H1 (cell line): ENCODE measurements at regions not wholly inside any gene's neighbourhood (a gene's known extent, or its start where the extent isn't known, plus 50 kb on each side); places are given as distances from the start of the nearest gene placed in this dataset.

Experiments used
- CTCF ChIA-PET: fragments of 300-600 bp; sonication (Branson Sonifier 250); formaldehyde crosslinking; loops from one replicate; lab custom pipeline; 2021; ENCODE audit not compliant: partially characterized antibody; lab: Charles Lee
- POLR2A ChIA-PET: fragments of 300-600 bp; sonication (Branson Sonifier 250); formaldehyde crosslinking; loops from one replicate; lab custom pipeline; 2021; ENCODE audit warnings: inconsistent platforms; ENCODE audit not compliant: partially characterized antibody; lab: Charles Lee
- DNase-seq, 2 experiments: peaks; one replicate each; pipeline versions ENCODE4 v3.0.0 to v3.0.0-alpha.2; 2010 to 2022; ENCODE audit warnings: low spot score in 2 of 2, low read depth in 1 of 2, mixed read lengths in 1 of 2
- FAIRE-seq: peaks from 2 replicates; lab custom pipeline; 2011; peaks lifted over from hg19 to GRCh38; lab: Jason Lieb, UNC
- H2AFZ ChIP-seq: 2 replicates; pipeline ENCODE4 v1.8.1; 2012; ENCODE audit warnings: low read length, inconsistent platforms
- H2AK5ac ChIP-seq: 2 replicates; pipeline ENCODE4 v1.6.1; 2013; ENCODE audit warnings: low read depth, low read length
- H2BK120ac ChIP-seq: replicated peaks from 2 replicates; pipeline ENCODE3; 2013; ENCODE audit warnings: low read depth, low read length, inconsistent platforms
- H2BK12ac ChIP-seq: 2 replicates; pipeline ENCODE4 v1.6.1; 2013; ENCODE audit warnings: low read depth, low read length
- H2BK15ac ChIP-seq: 2 replicates; pipeline ENCODE4 v1.6.1; 2013; ENCODE audit warnings: low read length
- H2BK20ac ChIP-seq: 2 replicates; pipeline ENCODE4 v1.6.1; 2013; ENCODE audit warnings: low read length
- H2BK5ac ChIP-seq: 2 replicates; pipeline ENCODE4 v1.6.1; 2013; ENCODE audit warnings: low read depth, low read length
- H3K14ac ChIP-seq: 2 replicates; pipeline ENCODE4 v1.6.1; 2013; ENCODE audit warnings: inconsistent platforms; ENCODE audit not compliant: insufficient read length
- H3K18ac ChIP-seq: 2 replicates; pipeline ENCODE4 v1.6.1; 2013; ENCODE audit warnings: low read length; ENCODE audit errors: extremely low read depth
- H3K23ac ChIP-seq: 2 replicates; pipeline ENCODE4 v1.6.1; 2013; ENCODE audit warnings: inconsistent platforms; ENCODE audit not compliant: insufficient read length
- H3K23me2 ChIP-seq: 2 replicates; pipeline ENCODE4 v1.6.1; 2013; ENCODE audit warnings: low read depth, low read length
- H3K27ac ChIP-seq: 2 replicates; pipeline ENCODE4 v1.6.1; 2011; ENCODE audit warnings: low read depth, low read length, inconsistent platforms
- H3K27me3 ChIP-seq, 4 experiments: replicated peaks in 1 of 4; 1 replicate in 1 of 4; 2 replicates in 3 of 4; pipeline versions ENCODE4 v1.6.1 to v1.8.1; 2011 to 2013; ENCODE audit warnings: low read length in 3 of 4, mild to moderate bottlenecking in 3 of 4, inconsistent platforms in 2 of 4, mixed read lengths in 2 of 4, moderate library complexity in 1 of 4; ENCODE audit not compliant: control insufficient read depth in 3 of 4, insufficient read depth in 3 of 4; ENCODE audit errors: extremely low read depth in 1 of 4
- H3K36me3 ChIP-seq, 4 experiments: 2 replicates each; pipeline versions ENCODE4 v1.6.1 to v1.8.1; 2011 to 2013; ENCODE audit warnings: mild to moderate bottlenecking in 4 of 4, low read length in 3 of 4, moderate library complexity in 2 of 4, control low read depth in 1 of 4, inconsistent platforms in 1 of 4; ENCODE audit not compliant: insufficient read depth in 4 of 4, control insufficient read depth in 2 of 4
- H3K4ac ChIP-seq: replicated peaks from 2 replicates; pipeline ENCODE3; 2013; ENCODE audit warnings: low read length, low read depth, mixed read lengths, inconsistent platforms; ENCODE audit not compliant: insufficient read length
- H3K4me1 ChIP-seq, 4 experiments: replicated peaks in 1 of 4; 1 replicate in 1 of 4; 2 replicates in 3 of 4; pipeline versions ENCODE4 v1.6.1 to v1.8.1; 2011 to 2013; ENCODE audit warnings: low read length in 3 of 4, inconsistent platforms in 2 of 4, mixed read lengths in 1 of 4; ENCODE audit not compliant: insufficient read depth in 4 of 4, control insufficient read depth in 3 of 4
- H3K4me2 ChIP-seq, 2 experiments: 2 replicates each; pipeline versions ENCODE4 v1.6.1 to v1.8.1; 2011 to 2013; ENCODE audit warnings: low read depth in 2 of 2, low read length in 2 of 2, control low read depth in 1 of 2, inconsistent platforms in 1 of 2, mild to moderate bottlenecking in 1 of 2; ENCODE audit not compliant: insufficient read depth in 1 of 2
- H3K4me3 ChIP-seq, 4 experiments: fragments of 200-600, 300-600 bp in 1 of 4; sonication (generic), shearing (Covaris generic), sonication (Bioruptor Twin) in 1 of 4; 2 replicates each; pipeline versions ENCODE4 v1.5.1 to v1.8.1; 2011 to 2016; ENCODE audit warnings: low read length in 4 of 4, low read depth in 3 of 4, control low read depth in 2 of 4, inconsistent platforms in 2 of 4, mild to moderate bottlenecking in 2 of 4, mixed read lengths in 1 of 4, moderate library complexity in 1 of 4; ENCODE audit not compliant: insufficient read depth in 2 of 4; ENCODE audit errors: extremely low read depth in 1 of 4
- H3K56ac ChIP-seq: replicated peaks from 2 replicates; pipeline ENCODE3; 2013; ENCODE audit warnings: low read depth, mild to moderate bottlenecking, mixed read lengths, low read length, inconsistent platforms; ENCODE audit not compliant: insufficient read length
- H3K79me1 ChIP-seq: 2 replicates; pipeline ENCODE4 v1.6.1; 2013; ENCODE audit warnings: low read depth, low read length, control low read depth
- H3K79me2 ChIP-seq, 2 experiments: 2 replicates each; pipeline versions ENCODE4 v1.6.1 to v1.8.1; 2012 to 2013; ENCODE audit warnings: low read length in 2 of 2, mild to moderate bottlenecking in 2 of 2, inconsistent platforms in 1 of 2; ENCODE audit not compliant: insufficient read depth in 2 of 2, control insufficient read depth in 1 of 2
- H3K9ac ChIP-seq, 4 experiments: replicated peaks in 1 of 4; 1 replicate in 1 of 4; 2 replicates in 3 of 4; pipeline versions ENCODE4 v1.6.1 to v1.8.1; 2011 to 2013; ENCODE audit warnings: low read depth in 3 of 4, low read length in 3 of 4, control low read depth in 2 of 4, mild to moderate bottlenecking in 2 of 4, moderate library complexity in 2 of 4, inconsistent platforms in 1 of 4; ENCODE audit errors: extremely low read depth in 1 of 4
- H3K9me3 ChIP-seq, 2 experiments: 2 replicates each; pipeline versions ENCODE4 v1.6.1 to v1.8.1; 2012 to 2013; ENCODE audit warnings: mild to moderate bottlenecking in 2 of 2, moderate library complexity in 2 of 2, control low read depth in 1 of 2, inconsistent platforms in 1 of 2, low read depth in 1 of 2, low read length in 1 of 2, mixed read lengths in 1 of 2; ENCODE audit not compliant: insufficient read depth in 2 of 2
- H4K20me1 ChIP-seq, 2 experiments: replicated peaks in 1 of 2; 2 replicates each; pipeline versions ENCODE3 to v1.8.1; 2011 to 2013; ENCODE audit warnings: inconsistent platforms in 2 of 2, low read length in 2 of 2, mild to moderate bottlenecking in 1 of 2; ENCODE audit not compliant: insufficient read depth in 2 of 2, control insufficient read depth in 1 of 2
- H4K5ac ChIP-seq: 2 replicates; pipeline ENCODE4 v1.6.1; 2013; ENCODE audit warnings: low read length, low read depth, mixed read lengths, inconsistent platforms; ENCODE audit not compliant: insufficient read length
- H4K8ac ChIP-seq: 2 replicates; pipeline ENCODE4 v1.8.0; 2013; ENCODE audit warnings: mild to moderate bottlenecking, moderate library complexity, low read length, inconsistent platforms; ENCODE audit not compliant: insufficient read depth; ENCODE audit errors: extremely low read depth
- H4K91ac ChIP-seq: replicated peaks from 2 replicates; pipeline ENCODE3; 2013; ENCODE audit warnings: low read length, mixed read lengths, inconsistent platforms; ENCODE audit not compliant: insufficient read length
- CEBPB ChIP-seq: IDR thresholded peaks from 2 replicates; pipeline ENCODE4 v1.6.1; 2012; ENCODE audit warnings: low read depth, low read length
- CHD2 ChIP-seq: IDR thresholded peaks from 2 replicates; pipeline ENCODE4 v1.6.1; 2012; ENCODE audit warnings: low read length, improper control_type of control experiment
- CTBP2 ChIP-seq: IDR thresholded peaks from 2 replicates; pipeline ENCODE4 v1.7.0; 2011; ENCODE audit warnings: borderline replicate concordance, mild to moderate bottlenecking, moderate library complexity, mixed read lengths, low read length; ENCODE audit not compliant: insufficient read depth, insufficient read length
- EGR1 ChIP-seq: IDR thresholded peaks from 2 replicates; pipeline ENCODE4 v1.6.1; 2011; ENCODE audit warnings: low read depth, low read length, borderline replicate concordance
- EP300 ChIP-seq, 2 experiments: IDR thresholded peaks; 1 replicate in 1 of 2; 2 replicates in 1 of 2; pipeline ENCODE4 v1.6.1; 2011 to 2012; ENCODE audit warnings: low read depth in 2 of 2, low read length in 2 of 2, mild to moderate bottlenecking in 2 of 2, borderline replicate concordance in 1 of 2, inconsistent platforms in 1 of 2, moderate library complexity in 1 of 2
- EZH2 ChIP-seq: fragments of 200-600 bp; sonication (generic); IDR thresholded peaks from 2 replicates; pipeline ENCODE4 v1.7.1; 2012; ENCODE audit warnings: low read depth, mild to moderate bottlenecking, moderate library complexity, low read length, inconsistent platforms; ENCODE audit not compliant: severe bottlenecking
- GTF2F1 ChIP-seq: IDR thresholded peaks from 2 replicates; pipeline ENCODE4 v1.6.1; 2012; ENCODE audit warnings: low read depth, low read length, improper control_type of control experiment, borderline replicate concordance
- KDM4A ChIP-seq: IDR thresholded peaks from one replicate; pipeline ENCODE4 v1.7.1; 2012; ENCODE audit warnings: low read depth, mild to moderate bottlenecking, moderate library complexity, low read length, inconsistent platforms; ENCODE audit not compliant: severe bottlenecking
- MAX ChIP-seq: IDR thresholded peaks from 2 replicates; pipeline ENCODE4 v1.6.1; 2012; ENCODE audit warnings: inconsistent platforms
- POU5F1 ChIP-seq: IDR thresholded peaks from 2 replicates; pipeline ENCODE4 v1.6.1; 2011; ENCODE audit warnings: low read depth, mild to moderate bottlenecking, low read length, moderate library complexity
- RFX5 ChIP-seq: IDR thresholded peaks from 2 replicates; pipeline ENCODE4 v1.6.1; 2011; ENCODE audit warnings: low read depth, low read length, improper control_type of control experiment, borderline replicate concordance
- TAF7 ChIP-seq: optimal IDR thresholded peaks from 2 replicates; pipeline ENCODE3; 2011; ENCODE audit warnings: low read depth, mild to moderate bottlenecking, inconsistent platforms, low read length, moderate library complexity, borderline replicate concordance
- WGBS, 2 experiments: shearing (Covaris generic) in 1 of 2; methylation state at CpG; one replicate each; pipeline versions ENCODE4 v1.1.6 to v1.1.7; 2013 to 2015; ENCODE audit warnings: low lambda C conversion rate in 2 of 2, mixed read lengths in 2 of 2, inconsistent platforms in 1 of 2, low coverage in 1 of 2, missing lambda C conversion rate in 1 of 2; ENCODE audit not compliant: insufficient replicate concordance in 2 of 2, insufficient coverage in 1 of 2, insufficient read length in 1 of 2; ENCODE audit errors: extremely low coverage in 1 of 2, missing lambda C conversion rate in 1 of 2; 5-methylcytosine and 5-hydroxymethylcytosine counted together

GRCh38 chr6:3620389-3620788, 131.1 kb downstream of the PXDC1 start:
- Histone ChIP-seq H4K91ac (no peak overlapping the region), H3K18ac (no peak overlapping the region), H3K9ac (no peak overlapping the region), H3K4me1 (peaks cover 1 to 10% (median 2%) of the 10 kb centered on the region in 4 experiments), H3K79me2 (no peaks in the 10 kb centered on the region), H4K20me1 (peaks cover 0 to 2% of the 10 kb centered on the region in 2 experiments), H3K4ac (no peak overlapping the region), H3K23me2 (0 out of 2 replicates have a peak, but pooled peaks cover 2% of the 10 kb centered on the region), H3K27ac (no peak overlapping the region), H3K4me3 (no peak overlapping the region), H3K27me3 (peaks cover 0 to 2% (median 0%) of the 10 kb centered on the region in 4 experiments; a peak in 3 of 7 replicates), H3K14ac (no peak overlapping the region), H2AK5ac (peak overlapping the region; percentile 82; the same call in 1 of the 2 replicates), H3K36me3 (no peaks in the 10 kb centered on the region), H3K23ac (no peak overlapping the region), H2BK15ac (no peak overlapping the region), H4K8ac (no peak overlapping the region), H2AFZ (no peak overlapping the region), H3K4me2 (no peak overlapping the region), H4K5ac (no peak overlapping the region), H2BK20ac (no peak overlapping the region), H3K79me1 (no peaks in the 10 kb centered on the region), H3K9me3 (no peaks in the 10 kb centered on the region), H2BK5ac (no peak overlapping the region), H3K56ac (no peak overlapping the region), H2BK120ac (no peak overlapping the region), H2BK12ac (no peak overlapping the region)
- no peak for TF ChIP-seq POU5F1
- TF ChIP-seq CEBPB = no peak
- no peak for TF ChIP-seq KDM4A
- no peak for TF ChIP-seq EP300 (IDR thresholded peaks at IDR 0.05; ENCODE audit: borderline replicate concordance in 1 of 2, low read depth in 2 of 2, low read length in 2 of 2)
- no peak for TF ChIP-seq CTBP2
- no peak for TF ChIP-seq GTF2F1
- no peak for TF ChIP-seq RFX5
- TF ChIP-seq MAX = no peak
- TF ChIP-seq EGR1 = no peak
- no peak for TF ChIP-seq TAF7
- TF ChIP-seq CHD2 = no peak
- no peak for TF ChIP-seq EZH2
- ChIA-PET CTCF (interaction anchor here (0.6 to 1.8 kb wide), 5 partner anchors 10 to 220 kb away, joined by 3 to 4 read pairs (median 3); no protein-coding TSS in a partner anchor), POLR2A (no interaction called here)
- FAIRE-seq (no peak), DNase-seq (no peak)
- 89% methylated on average over 8 of the region's 8 CpGs; no CpG with 5 or more reads in 1 of the 2 experiments for WGBS, 2 experiments
